ENCODE measurements at regions not wholly inside any gene's neighbourhood (a gene's known extent, or its start where the extent isn't known, plus 50 kb on each side); places are given as distances from the start of the nearest gene placed in this dataset.

GRCh38 chr12:131369094-131369845 lies 341.6 kb upstream of the SFSWAP start:
- Histone ChIP-seq H3K79me2 (no peaks in the 10 kb centered on the region), H3K36me3 (ENCODE audit: control insufficient read depth, insufficient read depth, low read length) (no peaks in the 10 kb centered on the region), H3K4me2 (ENCODE audit: low read length) (no peak overlapping the region), H3K27me3 (ENCODE audit: control insufficient read depth, insufficient read depth, low read length) (no peaks in the 10 kb centered on the region), H3K9me3 (ENCODE audit: control insufficient read depth, low read length) (no peaks in the 10 kb centered on the region), H3K4me3 (ENCODE audit: low read depth, low read length) (no peak overlapping the region), H3K4me1 (no peaks in the 10 kb centered on the region), H3K9ac (no peak overlapping the region), H2AFZ (no peak overlapping the region), H3K27ac (no peak overlapping the region)
- TF ChIP-seq, protein P1, sequence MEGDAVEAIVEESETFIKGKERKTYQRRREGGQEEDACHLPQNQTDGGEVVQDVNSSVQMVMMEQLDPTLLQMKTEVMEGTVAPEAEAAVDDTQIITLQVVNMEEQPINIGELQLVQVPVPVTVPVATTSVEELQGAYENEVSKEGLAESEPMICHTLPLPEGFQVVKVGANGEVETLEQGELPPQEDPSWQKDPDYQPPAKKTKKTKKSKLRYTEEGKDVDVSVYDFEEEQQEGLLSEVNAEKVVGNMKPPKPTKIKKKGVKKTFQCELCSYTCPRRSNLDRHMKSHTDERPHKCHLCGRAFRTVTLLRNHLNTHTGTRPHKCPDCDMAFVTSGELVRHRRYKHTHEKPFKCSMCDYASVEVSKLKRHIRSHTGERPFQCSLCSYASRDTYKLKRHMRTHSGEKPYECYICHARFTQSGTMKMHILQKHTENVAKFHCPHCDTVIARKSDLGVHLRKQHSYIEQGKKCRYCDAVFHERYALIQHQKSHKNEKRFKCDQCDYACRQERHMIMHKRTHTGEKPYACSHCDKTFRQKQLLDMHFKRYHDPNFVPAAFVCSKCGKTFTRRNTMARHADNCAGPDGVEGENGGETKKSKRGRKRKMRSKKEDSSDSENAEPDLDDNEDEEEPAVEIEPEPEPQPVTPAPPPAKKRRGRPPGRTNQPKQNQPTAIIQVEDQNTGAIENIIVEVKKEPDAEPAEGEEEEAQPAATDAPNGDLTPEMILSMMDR (IDR thresholded peaks at IDR 0.05), result no peak

DNA sequence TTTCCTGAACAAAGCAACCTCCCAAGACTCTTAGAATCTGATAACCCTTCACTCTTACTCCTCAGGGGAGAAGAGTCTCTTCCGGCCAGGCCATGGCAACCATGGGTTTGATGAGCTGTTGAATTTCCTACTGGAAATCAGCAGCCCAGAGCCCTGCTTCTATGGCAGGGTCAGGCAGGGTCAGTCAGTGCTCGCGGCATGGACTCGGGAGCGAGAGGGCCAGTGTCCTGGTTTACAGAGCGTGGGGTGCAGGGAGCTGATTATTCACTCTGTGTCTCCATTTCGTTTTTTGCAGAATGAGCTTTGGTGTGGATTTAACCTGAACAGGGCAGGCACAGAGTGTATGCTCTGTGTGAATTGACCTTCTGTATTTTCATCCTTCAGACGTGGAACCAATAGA lies 340.6 kb upstream of the SFSWAP start:
- Histone ChIP-seq H3K27ac (no peak overlapping the region), H3K79me2 (no peaks in the 10 kb centered on the region), H2AFZ (no peak overlapping the region), H3K4me1 (no peaks in the 10 kb centered on the region), H3K27me3 (ENCODE audit: control insufficient read depth, insufficient read depth, low read length) (no peaks in the 10 kb centered on the region), H3K36me3 (ENCODE audit: control insufficient read depth, insufficient read depth, low read length) (no peaks in the 10 kb centered on the region), H3K9ac (no peak overlapping the region), H3K4me3 (ENCODE audit: low read depth, low read length) (no peak overlapping the region), H3K4me2 (ENCODE audit: low read length) (no peak overlapping the region), H3K9me3 (ENCODE audit: control insufficient read depth, low read length) (no peaks in the 10 kb centered on the region)
- TF ChIP-seq, protein P1 (IDR thresholded peaks at IDR 0.05), result no peak

- Histone ChIP-seq H3K4me2 (ENCODE audit: low read length) (no peak overlapping the region), H3K79me2 (no peaks in the 10 kb centered on the region), H3K27me3 (ENCODE audit: control insufficient read depth, insufficient read depth, low read length) (no peaks in the 10 kb centered on the region), H3K4me3 (ENCODE audit: low read depth, low read length) (no peak overlapping the region), H3K36me3 (ENCODE audit: control insufficient read depth, insufficient read depth, low read length) (no peaks in the 10 kb centered on the region), H3K27ac (no peak overlapping the region), H2AFZ (no peak overlapping the region), H3K9me3 (ENCODE audit: control insufficient read depth, low read length) (no peaks in the 10 kb centered on the region), H3K9ac (no peak overlapping the region), H3K4me1 (no peaks in the 10 kb centered on the region)
- TF ChIP-seq, protein P1 (IDR thresholded peaks at IDR 0.05), result no peak
Measured at GRCh38 chr12:131370791-131371347, 340.0 kb upstream of the SFSWAP start.

- Histone ChIP-seq H3K4me3 (ENCODE audit: low read depth, low read length) (no peak overlapping the region), H3K79me2 (no peaks in the 10 kb centered on the region), H3K27me3 (ENCODE audit: control insufficient read depth, insufficient read depth, low read length) (no peaks in the 10 kb centered on the region), H3K4me2 (ENCODE audit: low read length) (no peak overlapping the region), H3K9me3 (ENCODE audit: control insufficient read depth, low read length) (no peaks in the 10 kb centered on the region), H2AFZ (no peak overlapping the region), H3K9ac (no peak overlapping the region), H3K27ac (no peak overlapping the region), H3K4me1 (no peaks in the 10 kb centered on the region), H3K36me3 (ENCODE audit: control insufficient read depth, insufficient read depth, low read length) (no peaks in the 10 kb centered on the region)
- TF ChIP-seq, protein P1 (IDR thresholded peaks at IDR 0.05), result no peak
Measured at GRCh38 chr12:131371401-131372170, 339.3 kb upstream of the SFSWAP start.

All from parathyroid adenoma (tissue), 2 donors.